NCI-H146 treated with DMSO at 0.1 percent for 48 hours (cell line): ENCODE measurements at regions not wholly inside any gene's neighbourhood (a gene's known extent, or its start where the extent isn't known, plus 50 kb on each side); places are given as distances from the start of the nearest gene placed in this dataset.

ENCODE experiments used
- DNase-seq: peaks from one replicate; lab custom pipeline; 2025; ENCODE audit not compliant: unreplicated experiment; lab: John Stamatoyannopoulos, UW

DNA sequence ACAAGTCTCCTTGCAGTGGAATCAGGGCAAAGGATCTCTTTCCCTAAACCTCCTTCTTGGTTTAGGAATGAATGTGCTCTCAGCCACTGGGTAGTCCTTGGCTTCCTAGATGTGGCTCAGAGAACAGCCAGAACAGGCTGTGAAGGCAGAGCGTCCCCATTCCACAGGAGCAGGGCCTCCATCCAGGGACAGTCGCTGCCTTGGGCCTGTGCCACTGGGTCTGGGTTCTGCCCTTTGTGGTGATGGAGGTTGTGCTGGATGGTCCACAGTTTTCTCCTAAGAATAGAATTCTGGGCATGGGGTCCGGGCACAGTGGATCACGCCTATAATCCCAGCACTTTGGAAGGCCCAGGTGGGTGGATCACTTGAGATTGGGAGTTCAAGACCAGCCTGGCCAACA is 516.5 kb upstream of the RAB6C start:
- no peak for DNase-seq

DNA sequence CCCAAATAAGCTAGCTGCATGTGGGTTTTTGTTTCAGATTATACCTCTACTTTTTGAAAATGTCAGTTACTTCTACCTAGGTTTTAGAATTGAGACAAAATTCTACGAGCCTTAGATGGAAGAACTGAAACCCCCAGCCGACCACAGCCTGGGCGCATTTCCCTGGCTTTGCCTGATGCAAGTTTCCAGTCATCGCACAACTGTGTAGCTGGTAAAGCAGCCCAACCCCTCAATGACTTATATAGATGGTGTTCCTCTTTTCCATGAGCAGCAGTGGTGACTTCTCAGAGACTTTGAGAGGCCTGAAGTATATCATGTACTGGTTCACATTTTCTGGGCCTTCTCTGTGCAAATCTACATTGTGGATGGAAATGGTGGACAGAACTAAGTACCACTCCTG is 515.4 kb upstream of the RAB6C start:
- no peak for DNase-seq

DNA sequence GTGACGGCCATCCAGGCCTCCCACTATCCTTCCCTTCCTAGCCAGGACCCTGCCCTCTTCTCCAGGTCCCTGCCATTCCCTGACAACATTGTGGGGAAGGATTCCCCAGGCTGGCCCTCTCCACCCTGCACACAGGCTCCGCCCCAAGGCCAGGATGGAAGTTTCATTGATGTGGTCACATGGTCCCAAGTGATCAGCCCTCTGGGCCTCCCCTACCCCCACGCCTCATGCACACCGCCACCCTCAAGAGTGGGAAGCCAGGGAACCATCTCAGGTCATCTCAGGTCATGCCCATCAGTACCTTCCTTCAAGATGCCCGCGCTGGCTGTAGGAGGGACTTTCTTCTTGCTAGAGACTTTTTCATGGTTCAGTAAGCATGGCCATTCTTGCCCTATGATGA is 514.8 kb upstream of the RAB6C start:
- DNase-seq, result no peak

DNA sequence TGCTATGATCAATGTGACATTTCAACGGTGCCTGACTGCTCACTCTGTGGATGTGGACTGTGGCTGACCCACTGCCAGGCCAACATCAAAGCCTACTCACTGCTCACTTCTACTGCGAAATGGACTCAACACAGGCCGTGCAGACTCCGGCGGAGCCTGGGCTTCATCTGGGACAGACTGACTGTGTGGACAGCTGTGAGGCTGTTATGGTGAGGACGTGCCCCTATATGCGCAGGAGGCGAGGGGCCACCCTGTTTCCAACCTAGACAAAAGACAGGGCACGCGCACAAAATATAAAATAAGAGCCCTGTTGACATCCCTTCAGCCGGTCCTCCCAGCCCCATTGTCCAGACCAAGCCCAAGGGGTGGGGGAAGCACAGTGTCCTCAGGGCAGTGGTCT is 514.4 kb upstream of the RAB6C start:
- no peak for DNase-seq

DNA sequence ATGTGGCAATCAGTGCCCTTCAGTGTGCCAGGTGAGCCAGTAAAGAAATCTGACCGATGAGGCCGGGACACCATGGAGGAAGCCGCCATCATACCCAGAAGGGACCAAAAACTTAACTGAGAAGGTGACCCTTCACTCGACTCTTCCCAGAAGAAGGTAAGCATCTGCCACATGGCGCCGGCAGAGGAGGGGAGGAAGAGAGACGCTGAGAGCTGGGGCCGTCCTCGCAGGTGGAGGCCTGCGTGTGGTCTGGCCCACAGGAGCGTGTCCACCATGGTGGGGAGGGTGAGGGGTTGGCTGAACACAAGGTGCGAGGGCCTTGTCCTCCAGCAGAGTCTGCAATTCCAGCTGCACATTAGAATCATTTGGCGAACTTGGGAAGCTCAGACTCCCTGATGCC is 513.1 kb upstream of the RAB6C start:
- DNase-seq, result no peak

DNA sequence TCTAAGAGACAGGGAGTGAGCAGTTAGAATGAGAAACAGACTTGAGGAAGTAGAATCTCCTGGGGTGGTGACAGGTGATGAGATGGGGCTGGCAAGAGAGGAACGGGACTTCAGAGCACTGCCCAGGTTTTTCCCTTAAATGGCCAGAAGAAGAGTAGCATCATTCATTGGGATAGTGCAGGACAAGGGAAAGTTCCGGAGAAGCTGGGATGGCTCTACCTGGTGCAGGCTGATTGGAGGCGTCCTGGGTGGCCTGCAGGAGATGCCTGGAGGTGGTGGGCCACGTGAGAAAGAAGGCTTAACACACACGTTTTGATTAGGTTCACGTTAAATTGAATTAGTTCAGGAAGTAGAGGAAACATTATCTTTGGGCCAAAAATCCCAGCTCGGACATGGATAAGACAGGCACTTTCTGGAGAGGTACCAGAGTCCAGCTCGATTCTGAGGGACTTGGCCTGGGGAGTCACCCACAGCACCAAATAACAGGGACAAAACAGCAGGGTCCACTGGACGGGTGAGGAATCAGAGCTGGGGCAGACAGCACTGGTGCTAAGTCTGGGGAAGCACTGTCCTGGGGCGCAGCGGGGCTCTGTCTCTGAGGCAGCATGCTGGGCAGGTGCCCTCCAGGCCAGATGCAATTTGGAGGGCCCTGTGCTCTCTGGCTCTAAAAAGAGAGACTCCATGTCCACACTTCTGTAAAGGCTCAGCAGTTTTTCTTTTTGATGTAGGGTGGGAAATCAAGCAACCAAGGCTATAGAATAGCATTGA is 512.3 kb upstream of the RAB6C start:
- DNase-seq, result no peak

DNA sequence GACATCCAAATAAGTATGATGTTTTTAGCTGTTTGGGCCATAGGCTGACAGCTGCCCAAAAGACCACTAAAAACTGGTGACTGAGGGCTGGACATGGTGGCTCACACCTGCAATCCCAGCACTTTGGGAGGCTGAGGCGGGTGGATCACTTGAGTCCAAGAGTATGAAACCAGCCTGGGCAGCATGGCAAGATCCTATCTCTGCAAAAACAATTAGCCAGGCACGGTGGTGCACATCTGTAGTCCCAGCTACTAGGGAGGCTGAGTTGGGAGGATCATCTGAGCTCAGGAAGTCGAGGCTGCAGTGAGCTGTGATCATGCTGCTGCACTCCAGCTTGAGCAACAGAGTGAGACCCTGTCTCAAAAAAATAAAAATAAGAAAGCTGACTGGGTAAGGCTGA is 511.5 kb upstream of the RAB6C start:
- DNase-seq, result no peak

DNA sequence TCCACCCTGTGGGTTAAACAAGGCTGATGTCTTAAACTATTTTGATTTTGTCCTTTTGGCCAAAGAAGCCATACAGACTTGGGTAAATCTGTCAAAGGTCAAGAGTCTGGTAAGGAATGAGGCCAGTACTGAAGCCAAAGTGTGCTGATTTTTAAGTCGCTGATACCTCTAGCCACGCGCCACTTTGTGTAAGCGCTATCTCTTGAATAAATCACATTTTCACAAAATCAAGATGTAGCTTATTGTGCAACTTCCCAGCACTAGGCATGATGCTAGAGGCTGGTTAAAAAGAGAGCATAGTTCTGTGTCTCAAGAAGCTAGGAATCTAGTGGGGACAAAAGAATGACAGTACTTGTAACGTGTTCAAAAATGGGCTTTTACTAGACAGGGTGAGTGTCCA is 510.6 kb upstream of the RAB6C start:
- DNase-seq, result no peak

DNA sequence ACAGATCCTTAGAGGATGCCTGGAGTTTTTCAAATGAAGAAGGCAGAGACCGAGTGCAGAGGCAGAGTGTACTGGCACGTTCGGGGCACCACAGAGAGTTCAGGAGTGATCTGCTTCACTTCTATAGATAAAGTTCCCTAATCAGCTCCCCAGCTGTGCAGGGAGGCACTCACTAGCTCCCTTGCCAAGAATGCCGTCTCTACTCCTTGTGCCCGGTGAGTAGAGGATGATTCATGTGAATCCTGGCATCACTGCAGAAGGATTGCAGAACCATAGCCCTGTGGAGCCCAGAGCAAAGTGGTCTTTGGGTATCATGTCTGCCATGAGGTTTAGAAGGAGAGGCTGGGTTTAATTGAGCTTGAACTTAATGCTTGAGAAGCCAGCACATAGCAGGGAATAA is 510.1 kb upstream of the RAB6C start:
- no peak for DNase-seq

DNA sequence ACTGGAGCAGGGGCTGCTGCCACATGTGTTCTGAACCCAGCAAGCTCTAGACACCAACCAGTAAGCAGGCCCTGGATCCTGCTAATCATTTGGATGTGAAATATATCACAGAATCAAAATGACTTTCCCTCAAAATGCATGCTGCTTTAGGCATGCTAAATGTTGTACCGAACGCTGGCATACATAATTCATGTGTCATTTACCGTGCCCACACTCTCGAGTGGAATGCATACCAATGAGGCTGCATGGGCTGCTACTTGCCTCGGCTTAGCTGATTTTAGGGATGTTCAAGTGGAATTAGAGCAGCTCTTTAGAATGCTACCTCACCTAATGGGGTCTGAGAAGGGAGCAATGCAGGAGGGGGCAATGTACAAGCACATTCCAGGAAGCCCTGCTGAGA is 509.6 kb upstream of the RAB6C start:
- no peak for DNase-seq

DNA sequence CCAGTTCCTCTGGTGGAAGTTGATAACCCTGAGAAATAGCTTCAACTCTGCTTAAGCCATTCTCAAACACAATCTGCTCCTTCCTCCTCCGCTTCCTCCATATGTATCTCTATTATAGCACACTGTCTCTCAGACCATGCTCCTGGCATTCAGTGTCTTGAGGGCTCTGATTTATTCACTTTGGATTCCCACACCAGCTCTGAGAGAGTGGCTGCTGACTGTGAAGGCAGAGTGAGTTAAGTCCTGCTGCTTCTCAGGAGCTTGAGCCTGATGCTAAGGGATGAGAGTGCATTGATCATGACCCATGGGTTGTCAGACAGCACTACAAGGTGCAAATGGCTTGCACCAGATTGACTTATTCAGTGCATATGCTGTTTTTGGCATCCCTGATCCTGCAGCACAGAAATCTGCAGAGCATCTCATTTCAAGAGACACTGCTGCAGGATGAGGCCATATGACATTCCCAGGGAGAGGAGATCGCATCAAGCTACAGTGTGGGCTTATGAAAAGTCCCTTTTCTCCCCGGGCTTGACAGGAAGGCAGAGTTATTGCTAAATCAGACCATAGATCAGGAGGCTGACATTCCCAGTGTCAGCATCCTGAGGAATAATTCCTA is 500.5 kb upstream of the RAB6C start:
- DNase-seq, result no peak

DNA sequence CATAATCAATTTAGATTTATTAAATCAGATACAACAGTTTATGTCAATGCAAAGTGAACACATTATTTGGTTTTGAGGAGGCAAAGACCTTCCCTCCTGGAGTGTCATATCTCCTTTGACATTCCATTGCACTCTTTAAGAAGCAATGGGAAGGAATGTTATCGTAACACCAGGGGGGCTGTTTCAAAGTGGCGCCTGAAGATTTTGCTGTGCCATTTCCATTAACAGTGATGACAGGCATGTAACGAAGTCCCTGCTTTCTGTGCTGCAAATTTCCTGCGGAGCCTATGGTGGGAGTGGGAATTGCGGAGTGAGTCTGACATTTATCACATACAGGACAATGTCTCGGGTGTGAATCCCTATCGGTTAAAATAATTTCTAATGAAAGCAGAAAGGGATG is 499.6 kb upstream of the RAB6C start:
- DNase-seq, result no peak

DNA sequence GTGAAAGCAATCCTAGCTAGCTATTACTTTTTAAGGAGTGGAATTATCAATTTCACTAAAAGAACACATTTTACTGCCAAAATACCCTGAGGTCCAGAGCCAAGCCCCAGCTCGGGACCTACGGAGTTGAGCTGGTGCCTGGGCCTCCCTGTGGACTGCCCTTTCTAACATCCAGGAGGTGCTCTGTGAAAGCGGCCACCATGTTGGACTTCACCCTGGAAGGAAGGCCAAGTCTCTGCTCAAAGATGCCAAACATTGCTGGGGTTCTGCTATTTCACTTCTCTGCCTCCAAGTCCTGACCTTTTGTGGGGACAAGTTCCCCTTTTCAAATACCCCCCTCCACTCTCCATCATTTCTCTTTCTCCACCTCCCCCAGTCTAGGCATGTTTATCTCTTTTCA is 498.7 kb upstream of the RAB6C start:
- DNase-seq, result no peak

DNA sequence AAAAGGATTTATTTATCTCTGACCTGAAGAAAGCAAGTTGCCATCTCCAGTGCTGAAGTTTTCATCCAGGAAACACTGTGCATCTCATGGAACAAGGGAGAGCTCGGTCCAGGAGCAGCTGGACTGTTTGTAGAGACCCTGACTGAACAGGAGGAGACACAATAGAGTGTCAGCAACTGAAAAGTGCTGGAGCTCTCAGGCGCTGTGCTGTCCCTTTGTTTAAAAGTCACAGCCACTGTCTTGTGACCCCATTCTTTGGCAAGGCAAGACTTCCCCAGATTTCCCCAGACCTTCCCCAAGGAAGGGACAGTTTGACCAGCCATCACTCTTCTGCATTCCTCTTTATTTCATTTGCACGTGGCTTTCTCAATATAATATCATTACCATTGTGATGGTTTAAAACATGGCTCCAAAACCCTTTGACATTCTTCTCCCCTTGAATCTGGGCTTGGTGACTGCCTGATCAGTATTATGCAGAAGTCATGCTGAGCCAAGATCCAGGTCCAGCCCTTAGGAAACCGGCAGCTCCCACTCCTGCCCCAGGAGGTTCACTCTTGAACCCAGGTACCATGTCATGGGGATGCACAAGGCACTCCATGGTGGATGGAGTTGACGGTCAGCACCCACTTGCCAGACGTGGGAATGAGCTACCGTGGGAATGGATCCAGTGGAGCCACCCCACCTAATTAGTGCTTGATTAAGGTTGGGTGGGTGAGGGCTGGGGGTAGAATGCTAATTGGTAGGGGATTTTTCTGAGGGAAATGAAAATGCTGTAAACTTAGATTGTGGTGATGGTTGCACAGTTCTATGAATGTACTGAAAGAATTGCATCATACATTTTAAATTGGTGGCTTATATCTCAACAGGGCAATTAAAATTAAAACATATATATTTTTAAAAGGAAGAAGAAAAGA is 497.9 kb upstream of the RAB6C start:
- no peak for DNase-seq

DNA sequence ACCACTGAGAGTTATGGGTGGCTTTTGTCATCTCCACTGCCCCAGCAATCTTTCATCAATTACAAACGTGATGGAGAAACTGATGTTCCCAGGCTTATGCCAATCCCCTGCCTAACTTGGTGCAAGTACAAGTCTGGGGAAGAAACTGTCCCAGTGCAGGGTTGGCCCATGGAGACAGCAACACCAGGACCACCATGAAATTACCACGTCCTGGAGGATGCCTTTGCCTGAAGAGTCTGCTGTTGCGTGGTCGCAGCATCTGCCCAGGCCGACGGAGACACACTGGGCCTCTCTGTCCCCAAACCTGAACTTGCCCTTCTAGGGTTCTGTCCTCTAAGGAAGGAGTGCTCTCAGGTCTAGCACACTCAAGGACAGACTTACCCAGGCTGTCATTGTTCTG is 496.8 kb upstream of the RAB6C start:
- no peak for DNase-seq

DNA sequence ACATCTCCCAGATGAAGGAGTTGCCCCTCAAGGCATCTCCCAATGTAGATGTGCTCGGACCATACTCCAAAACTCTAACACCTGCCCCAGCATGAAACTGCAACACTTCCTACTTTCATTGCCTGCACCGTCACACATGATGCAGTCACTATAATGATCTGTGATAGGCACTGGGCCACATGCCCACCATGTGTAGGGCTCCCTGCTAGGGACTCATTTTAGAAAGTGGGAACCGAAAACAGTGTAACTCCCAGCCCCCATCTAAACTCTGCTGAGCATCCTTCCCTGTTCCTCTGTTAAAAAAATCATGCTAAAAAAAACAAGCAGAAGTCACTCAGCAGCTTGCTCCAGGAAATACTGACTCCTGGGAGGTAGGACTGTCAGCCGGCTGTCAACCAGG is 496.1 kb upstream of the RAB6C start:
- DNase-seq, result no peak

DNA sequence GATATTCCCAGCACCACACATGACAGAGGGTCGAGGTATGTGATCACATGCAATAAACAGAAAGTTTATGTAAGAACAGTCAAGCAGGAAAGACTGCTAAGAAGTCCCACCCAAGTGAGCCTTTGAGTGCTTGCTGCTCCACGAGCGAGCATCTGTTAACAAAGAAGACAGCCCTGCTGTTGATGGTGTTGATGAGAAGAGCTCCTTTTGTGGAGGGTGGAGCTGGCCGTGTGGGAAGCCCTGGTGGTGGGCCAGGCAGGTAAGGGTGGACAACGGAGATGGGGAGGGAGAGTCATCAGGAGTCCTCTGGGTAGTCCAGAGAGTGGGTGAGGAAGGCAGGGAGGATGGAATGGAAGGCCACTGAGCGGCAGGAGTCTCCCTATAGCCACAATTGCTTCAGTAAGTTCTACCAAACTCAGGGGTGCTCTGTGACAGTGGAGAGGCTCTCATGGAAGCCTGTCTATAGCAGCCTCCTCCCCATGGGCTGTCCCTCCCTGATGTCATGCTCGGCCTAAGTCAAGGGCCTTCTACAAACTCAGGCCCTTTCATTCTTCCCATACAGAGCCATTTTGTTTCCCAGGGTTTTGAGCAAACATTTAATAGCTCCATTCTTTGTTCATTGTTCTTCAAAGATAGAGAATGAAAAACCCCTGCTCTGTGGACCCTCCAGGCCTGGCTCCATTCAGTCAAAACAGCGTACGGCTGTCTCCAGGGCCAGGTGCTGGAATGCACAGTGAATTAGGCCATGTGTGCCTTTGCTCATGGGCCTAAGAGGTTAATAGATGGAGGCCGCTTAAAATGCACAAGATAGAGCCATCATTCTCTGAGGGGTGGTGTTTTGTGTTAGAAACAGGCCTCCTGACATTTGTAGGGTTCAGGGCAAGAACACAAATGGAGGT is 494.2 kb upstream of the RAB6C start:
- DNase-seq, result no peak

DNA sequence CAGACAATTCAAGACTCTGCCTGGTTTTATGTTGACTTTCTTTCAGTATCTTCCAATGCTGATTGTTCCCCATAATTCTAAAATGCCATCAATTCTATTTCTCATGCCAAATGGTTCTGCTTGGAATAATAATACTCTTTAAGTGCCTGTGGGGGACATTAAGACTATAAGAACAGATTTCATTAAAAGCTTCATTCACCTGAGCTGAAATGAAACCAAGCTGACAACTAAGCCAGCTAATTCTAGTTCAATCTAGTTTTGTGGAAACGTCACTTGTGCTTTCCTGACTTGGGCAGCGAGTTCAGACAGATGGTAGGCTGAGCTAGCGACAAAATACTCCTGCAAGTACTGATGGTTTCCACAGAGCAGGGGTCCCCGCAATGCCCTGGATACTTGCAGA is 491.1 kb upstream of the RAB6C start:
- no peak for DNase-seq

DNA sequence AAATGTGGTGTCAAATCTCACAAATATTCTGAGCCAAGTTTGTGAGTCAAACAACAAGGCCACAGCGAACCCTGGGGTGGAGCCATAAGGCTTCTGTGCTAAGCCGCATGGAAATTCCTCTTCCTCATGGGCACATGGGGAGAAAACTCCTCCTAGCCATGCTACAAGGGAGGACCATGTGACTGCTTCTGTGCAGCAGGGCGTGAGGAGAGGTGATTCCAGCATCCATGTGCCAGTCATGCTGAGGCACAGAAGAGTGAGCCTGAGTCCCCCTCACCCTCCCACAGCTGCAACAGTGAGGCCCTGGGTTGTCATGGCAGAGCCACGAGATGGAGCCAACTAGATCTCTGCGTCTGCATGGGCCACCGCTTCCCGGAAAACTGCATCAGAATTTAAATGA is 488.8 kb upstream of the RAB6C start:
- DNase-seq, result no peak

DNA sequence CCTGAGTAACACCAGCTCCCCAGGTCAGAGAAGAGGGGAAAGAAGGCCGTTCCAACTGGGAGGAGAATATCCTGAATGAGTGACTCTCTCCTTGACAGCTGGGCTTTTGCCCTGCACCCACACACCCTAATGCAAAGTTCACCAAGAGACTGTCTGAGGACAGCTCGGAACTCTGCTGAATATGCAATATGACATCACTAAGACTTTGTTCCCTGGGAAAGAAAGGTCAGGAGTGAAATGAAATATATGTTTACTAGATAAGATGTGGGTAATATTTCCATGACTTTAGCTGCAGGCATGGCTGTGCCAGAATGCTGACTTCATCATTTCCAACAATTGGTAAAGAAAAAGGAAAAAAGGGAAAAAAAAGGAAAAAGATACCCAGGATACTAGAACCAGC is 488.2 kb upstream of the RAB6C start:
- DNase-seq, result no peak

DNA sequence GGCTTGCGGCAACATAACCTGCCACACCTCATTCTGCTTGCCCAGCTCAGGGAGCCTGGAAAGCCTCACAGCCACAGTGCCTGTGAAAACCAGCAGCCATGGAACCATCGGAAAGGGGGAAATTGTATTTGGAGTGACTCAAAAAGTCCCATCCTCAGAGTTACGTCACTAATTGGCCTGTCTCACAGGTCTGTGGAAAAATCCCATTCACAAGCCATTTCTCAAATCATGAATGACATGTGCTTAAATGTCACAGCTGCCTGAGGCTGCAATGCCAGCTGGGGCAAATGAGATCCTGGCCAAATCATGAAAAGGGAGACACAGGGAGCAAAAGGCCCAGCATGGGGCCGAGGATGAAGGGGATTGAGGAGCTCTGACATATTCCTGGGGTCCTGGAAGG is 486.9 kb upstream of the RAB6C start:
- DNase-seq, result no peak
